ENCODE measurements at regions not wholly inside any gene's neighbourhood (a gene's known extent, or its start where the extent isn't known, plus 50 kb on each side); places are given as distances from the start of the nearest gene placed in this dataset.

- no peak for DNase-seq (ENCODE audit: extremely low read depth in 1 of 11, low read depth in 9 of 11, low spot score in 4 of 11)
These were observed 90.6 kb downstream of the TTC32 start for GRCh38 chr2:19811186-19811585.

GRCh38 chr2:19810637-19811036, 91.1 kb downstream of the TTC32 start:
- DNase-seq (ENCODE audit: extremely low read depth in 1 of 11, low read depth in 9 of 11, low spot score in 4 of 11): peak in 2 of 11 donors; percentile 8 to 14

- no peak for DNase-seq (ENCODE audit: extremely low read depth in 1 of 11, low read depth in 9 of 11, low spot score in 4 of 11)
These were observed 91.6 kb downstream of the TTC32 start for GRCh38 chr2:19810148-19810547.

GRCh38 chr2:19809206-19809605, 92.6 kb downstream of the TTC32 start:
- no peak for DNase-seq (ENCODE audit: extremely low read depth in 1 of 11, low read depth in 9 of 11, low spot score in 4 of 11)

- no peak for DNase-seq (ENCODE audit: extremely low read depth in 1 of 11, low read depth in 9 of 11, low spot score in 4 of 11)
These were observed 93.9 kb downstream of the TTC32 start for GRCh38 chr2:19807866-19808265.

GRCh38 chr2:19807346-19807745, 94.4 kb downstream of the TTC32 start:
- DNase-seq (ENCODE audit: extremely low read depth in 1 of 11, low read depth in 9 of 11, low spot score in 4 of 11): no peak

GRCh38 chr2:19806591-19806990, 95.2 kb downstream of the TTC32 start:
- no peak for DNase-seq (ENCODE audit: extremely low read depth in 1 of 11, low read depth in 9 of 11, low spot score in 4 of 11)

- no peak for DNase-seq (ENCODE audit: extremely low read depth in 1 of 11, low read depth in 9 of 11, low spot score in 4 of 11)
These were observed 95.7 kb downstream of the TTC32 start for GRCh38 chr2:19806131-19806530.

- DNase-seq (ENCODE audit: extremely low read depth in 1 of 11, low read depth in 9 of 11, low spot score in 4 of 11): no peak
These were observed 96.5 kb downstream of the TTC32 start for GRCh38 chr2:19805266-19805665.

- no peak for DNase-seq (ENCODE audit: extremely low read depth in 1 of 11, low read depth in 9 of 11, low spot score in 4 of 11)
These were observed 97.0 kb downstream of the TTC32 start for GRCh38 chr2:19804639-19805260.

- DNase-seq (ENCODE audit: extremely low read depth in 1 of 11, low read depth in 9 of 11, low spot score in 4 of 11): peak in 4 of 11 donors; percentile 3 to 36 (median 18)
These were observed 99.5 kb downstream of the TTC32 start for GRCh38 chr2:19802086-19802841.

- peak in 5 of 11 donors; percentile 11 to 36 (median 14) for DNase-seq (ENCODE audit: extremely low read depth in 1 of 11, low read depth in 9 of 11, low spot score in 4 of 11)
These were observed 100.3 kb downstream of the TTC32 start for GRCh38 chr2:19801367-19802080.

GRCh38 chr2:19800796-19801195, 101.0 kb downstream of the TTC32 start:
- no peak for DNase-seq (ENCODE audit: extremely low read depth in 1 of 11, low read depth in 9 of 11, low spot score in 4 of 11)

- no peak for DNase-seq (ENCODE audit: extremely low read depth in 1 of 11, low read depth in 9 of 11, low spot score in 4 of 11)
These were observed 101.7 kb downstream of the TTC32 start for GRCh38 chr2:19799881-19800780.

- DNase-seq (ENCODE audit: extremely low read depth in 1 of 11, low read depth in 9 of 11, low spot score in 4 of 11): no peak
These were observed 103.9 kb downstream of the TTC32 start for GRCh38 chr2:19797871-19798270.

GRCh38 chr2:19797243-19797810, 104.5 kb downstream of the TTC32 start:
- DNase-seq (ENCODE audit: extremely low read depth in 1 of 11, low read depth in 9 of 11, low spot score in 4 of 11): no peak

- DNase-seq (ENCODE audit: extremely low read depth in 1 of 11, low read depth in 9 of 11, low spot score in 4 of 11): no peak
These were observed 105.6 kb downstream of the TTC32 start for GRCh38 chr2:19796035-19796695.

- no peak for DNase-seq (ENCODE audit: extremely low read depth in 1 of 11, low read depth in 9 of 11, low spot score in 4 of 11)
These were observed 108.5 kb downstream of the TTC32 start for GRCh38 chr2:19793132-19793750.
